Parathyroid adenoma (tissue), 2 donors: ENCODE measurements at regions not wholly inside any gene's neighbourhood (a gene's known extent, or its start where the extent isn't known, plus 50 kb on each side); places are given as distances from the start of the nearest gene placed in this dataset.

Source experiments
- H2AFZ ChIP-seq: fragments of 300-600 bp; sonication (generic); one replicate; pipeline ENCODE4 v1.7.0; 2017; ENCODE audit warnings: antibody characterized with exemption, mild to moderate bottlenecking
- H3K27ac ChIP-seq: fragments of 300-600 bp; sonication (generic); one replicate; pipeline ENCODE4 v1.7.0; 2017
- H3K27me3 ChIP-seq: fragments of 300-600 bp; sonication (generic); one replicate; pipeline ENCODE4 v1.7.0; 2017; ENCODE audit warnings: low read length; ENCODE audit not compliant: control insufficient read depth, insufficient read depth
- H3K36me3 ChIP-seq: fragments of 300-600 bp; sonication (generic); one replicate; pipeline ENCODE4 v1.7.0; 2017; ENCODE audit warnings: low read length; ENCODE audit not compliant: control insufficient read depth, insufficient read depth
- H3K4me1 ChIP-seq: fragments of 300-600 bp; sonication (generic); one replicate; pipeline ENCODE4 v1.7.0; 2017; ENCODE audit warnings: control low read depth
- H3K4me2 ChIP-seq: fragments of 300-600 bp; sonication (generic); one replicate; pipeline ENCODE4 v1.7.0; 2017; ENCODE audit warnings: low read length
- H3K4me3 ChIP-seq: fragments of 300-600 bp; sonication (generic); one replicate; pipeline ENCODE4 v1.7.0; 2017; ENCODE audit warnings: low read depth, low read length
- H3K79me2 ChIP-seq: fragments of 300-600 bp; sonication (generic); one replicate; pipeline ENCODE4 v1.7.0; 2017; ENCODE audit warnings: control low read depth
- H3K9ac ChIP-seq: fragments of 300-600 bp; sonication (generic); one replicate; pipeline ENCODE4 v1.7.0; 2017; ENCODE audit warnings: mild to moderate bottlenecking
- H3K9me3 ChIP-seq: fragments of 300-600 bp; sonication (generic); one replicate; pipeline ENCODE4 v1.7.0; 2017; ENCODE audit warnings: low read length; ENCODE audit not compliant: control insufficient read depth
- TF ChIP-seq, protein P1 (sequence below): fragments of 300-600 bp; sonication (generic); IDR thresholded peaks from one replicate; pipeline ENCODE4 v1.7.0; 2017; ENCODE audit warnings: antibody characterized with exemption, mild to moderate bottlenecking
- donor health status: primary hyperparathyroidism.

DNA sequence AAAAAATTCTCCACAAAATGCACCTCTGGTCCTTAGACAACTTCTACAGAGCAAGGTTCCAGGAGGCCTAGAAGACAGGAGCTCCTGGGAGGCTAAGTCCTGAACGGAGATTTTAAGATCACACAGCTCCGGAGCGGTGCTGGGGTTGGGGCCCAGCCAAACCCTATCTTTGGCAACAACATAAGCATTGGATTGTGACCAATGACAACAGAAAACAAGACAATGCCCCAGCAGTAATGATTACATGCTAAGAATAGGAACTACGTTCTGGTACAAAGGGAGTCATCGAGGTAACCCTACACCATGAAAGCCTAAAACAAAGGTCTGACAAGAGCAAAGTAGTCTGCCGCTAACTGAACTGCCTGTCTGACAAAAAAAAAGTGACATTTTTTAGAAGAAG is 171.2 kb downstream of the CMPK2 start:
- Histone ChIP-seq H3K27me3 (no peaks in the 10 kb centered on the region), H3K9me3 (no peaks in the 10 kb centered on the region), H3K79me2 (no peaks in the 10 kb centered on the region), H3K9ac (no peak overlapping the region), H3K4me2 (no peak overlapping the region), H3K27ac (no peak overlapping the region), H3K4me3 (no peak overlapping the region), H2AFZ (no peak overlapping the region), H3K4me1 (no peaks in the 10 kb centered on the region), H3K36me3 (no peaks in the 10 kb centered on the region)
- TF ChIP-seq, protein P1, sequence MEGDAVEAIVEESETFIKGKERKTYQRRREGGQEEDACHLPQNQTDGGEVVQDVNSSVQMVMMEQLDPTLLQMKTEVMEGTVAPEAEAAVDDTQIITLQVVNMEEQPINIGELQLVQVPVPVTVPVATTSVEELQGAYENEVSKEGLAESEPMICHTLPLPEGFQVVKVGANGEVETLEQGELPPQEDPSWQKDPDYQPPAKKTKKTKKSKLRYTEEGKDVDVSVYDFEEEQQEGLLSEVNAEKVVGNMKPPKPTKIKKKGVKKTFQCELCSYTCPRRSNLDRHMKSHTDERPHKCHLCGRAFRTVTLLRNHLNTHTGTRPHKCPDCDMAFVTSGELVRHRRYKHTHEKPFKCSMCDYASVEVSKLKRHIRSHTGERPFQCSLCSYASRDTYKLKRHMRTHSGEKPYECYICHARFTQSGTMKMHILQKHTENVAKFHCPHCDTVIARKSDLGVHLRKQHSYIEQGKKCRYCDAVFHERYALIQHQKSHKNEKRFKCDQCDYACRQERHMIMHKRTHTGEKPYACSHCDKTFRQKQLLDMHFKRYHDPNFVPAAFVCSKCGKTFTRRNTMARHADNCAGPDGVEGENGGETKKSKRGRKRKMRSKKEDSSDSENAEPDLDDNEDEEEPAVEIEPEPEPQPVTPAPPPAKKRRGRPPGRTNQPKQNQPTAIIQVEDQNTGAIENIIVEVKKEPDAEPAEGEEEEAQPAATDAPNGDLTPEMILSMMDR, result no peak

DNA sequence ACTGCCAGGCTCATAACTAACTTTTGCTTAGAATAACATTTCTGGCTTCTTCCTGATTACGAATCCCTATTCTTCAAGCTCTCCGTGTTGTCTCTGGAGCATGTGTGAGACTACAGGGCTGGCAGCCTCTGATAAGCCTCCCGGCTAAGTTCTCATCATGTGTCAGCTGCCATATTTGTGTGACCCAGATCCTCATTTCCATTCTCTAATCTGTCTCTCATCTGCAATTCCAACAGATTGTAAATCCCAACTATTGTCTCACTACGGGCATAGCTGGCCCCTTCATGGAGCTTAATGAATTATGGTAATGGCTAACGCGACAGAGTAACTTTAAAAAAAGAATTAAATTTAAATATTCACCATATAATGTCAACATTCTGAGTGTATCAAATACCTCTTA is 165.4 kb downstream of the CMPK2 start:
- Histone ChIP-seq H3K4me2 (no peak overlapping the region), H3K27me3 (no peaks in the 10 kb centered on the region), H3K9me3 (peaks cover 3% of the 10 kb centered on the region), H2AFZ (no peak overlapping the region), H3K79me2 (no peaks in the 10 kb centered on the region), H3K9ac (no peak overlapping the region), H3K4me1 (no peaks in the 10 kb centered on the region), H3K27ac (no peak overlapping the region), H3K4me3 (no peak overlapping the region), H3K36me3 (no peaks in the 10 kb centered on the region)
- TF ChIP-seq, protein P1, result no peak

DNA sequence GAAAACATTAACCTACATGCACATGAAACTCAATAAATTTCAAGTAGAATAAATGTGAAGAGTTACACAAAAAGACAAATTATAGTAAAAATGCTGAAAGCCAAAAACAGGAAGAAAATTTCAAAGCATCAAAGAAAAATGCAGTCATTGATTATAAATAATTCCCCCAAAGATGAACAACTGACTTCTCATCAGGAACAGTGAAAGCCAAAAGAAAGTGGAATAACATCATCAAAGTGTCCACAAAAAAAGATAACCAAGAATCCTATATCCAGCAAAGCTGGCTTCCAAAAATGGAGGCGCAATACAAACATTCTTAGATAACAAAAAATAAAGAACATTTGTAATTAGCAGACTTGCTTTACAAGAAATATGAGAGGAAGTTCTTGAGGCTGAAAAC is 161.6 kb downstream of the CMPK2 start:
- Histone ChIP-seq H3K9ac (no peak overlapping the region), H3K4me1 (no peaks in the 10 kb centered on the region), H3K79me2 (no peaks in the 10 kb centered on the region), H2AFZ (no peak overlapping the region), H3K27me3 (no peaks in the 10 kb centered on the region), H3K4me2 (no peak overlapping the region), H3K9me3 (peaks cover 3% of the 10 kb centered on the region), H3K27ac (no peak overlapping the region), H3K4me3 (no peak overlapping the region), H3K36me3 (no peaks in the 10 kb centered on the region)
- TF ChIP-seq, protein P1, result no peak

DNA sequence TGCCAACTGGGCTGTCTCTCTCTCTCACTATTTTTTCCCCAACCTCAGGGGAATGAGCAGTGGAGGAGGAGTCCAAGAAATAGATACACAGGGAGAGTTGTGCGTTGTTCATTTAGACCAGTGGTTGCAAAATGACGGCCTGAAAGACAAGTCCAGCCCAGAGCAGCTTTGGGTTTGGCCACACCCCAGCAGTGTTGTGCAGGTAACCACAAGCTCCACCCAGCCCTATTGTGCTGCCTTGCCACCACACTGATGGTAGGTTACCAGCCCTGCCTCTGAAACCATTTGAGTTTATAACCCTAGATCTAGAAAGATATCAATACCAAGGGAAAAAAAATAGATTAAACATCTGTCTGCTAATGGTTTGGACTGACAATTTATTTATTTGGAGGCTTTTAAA is 144.3 kb downstream of the CMPK2 start:
- H3K79me2 ChIP-seq, result no peaks in the 10 kb centered on the region
- H3K36me3 ChIP-seq, result no peaks in the 10 kb centered on the region
- TF ChIP-seq, protein P1, result no peak
- H3K27me3 ChIP-seq, result no peaks in the 10 kb centered on the region
- H3K27ac ChIP-seq, result no peak overlapping the region
- no peaks in the 10 kb centered on the region for H3K9me3 ChIP-seq
- no peak overlapping the region for H3K4me2 ChIP-seq
- no peaks in the 10 kb centered on the region for H3K4me1 ChIP-seq
- no peak overlapping the region for H3K4me3 ChIP-seq
- no peak overlapping the region for H2AFZ ChIP-seq
- H3K9ac ChIP-seq, result no peak overlapping the region

DNA sequence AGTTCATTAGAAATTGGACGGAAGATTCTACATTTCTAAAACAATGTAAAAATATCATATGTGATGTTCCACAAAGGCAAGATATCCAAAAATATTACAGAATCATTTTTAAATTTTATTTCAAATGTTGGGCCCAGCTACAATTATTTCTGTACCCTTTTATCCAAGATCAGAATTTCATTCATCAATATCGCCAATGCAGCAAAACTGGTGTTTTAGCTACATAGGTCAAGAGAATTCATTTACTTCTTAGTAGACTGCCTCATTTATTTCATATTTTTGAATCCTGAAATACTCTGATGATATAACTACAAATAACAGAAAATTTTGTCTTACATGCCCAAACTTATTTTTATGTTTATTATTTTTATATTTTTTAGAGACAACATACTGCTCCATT is 143.1 kb downstream of the CMPK2 start:
- Histone ChIP-seq H2AFZ (no peak overlapping the region), H3K4me1 (no peaks in the 10 kb centered on the region), H3K4me2 (no peak overlapping the region), H3K9me3 (no peaks in the 10 kb centered on the region), H3K9ac (no peak overlapping the region), H3K79me2 (no peaks in the 10 kb centered on the region), H3K27ac (no peak overlapping the region), H3K36me3 (no peaks in the 10 kb centered on the region), H3K27me3 (no peaks in the 10 kb centered on the region), H3K4me3 (no peak overlapping the region)
- TF ChIP-seq, protein P1, result no peak
